ENCODE measurements at regions not wholly inside any gene's neighbourhood (a gene's known extent, or its start where the extent isn't known, plus 50 kb on each side); places are given as distances from the start of the nearest gene placed in this dataset.

DNA sequence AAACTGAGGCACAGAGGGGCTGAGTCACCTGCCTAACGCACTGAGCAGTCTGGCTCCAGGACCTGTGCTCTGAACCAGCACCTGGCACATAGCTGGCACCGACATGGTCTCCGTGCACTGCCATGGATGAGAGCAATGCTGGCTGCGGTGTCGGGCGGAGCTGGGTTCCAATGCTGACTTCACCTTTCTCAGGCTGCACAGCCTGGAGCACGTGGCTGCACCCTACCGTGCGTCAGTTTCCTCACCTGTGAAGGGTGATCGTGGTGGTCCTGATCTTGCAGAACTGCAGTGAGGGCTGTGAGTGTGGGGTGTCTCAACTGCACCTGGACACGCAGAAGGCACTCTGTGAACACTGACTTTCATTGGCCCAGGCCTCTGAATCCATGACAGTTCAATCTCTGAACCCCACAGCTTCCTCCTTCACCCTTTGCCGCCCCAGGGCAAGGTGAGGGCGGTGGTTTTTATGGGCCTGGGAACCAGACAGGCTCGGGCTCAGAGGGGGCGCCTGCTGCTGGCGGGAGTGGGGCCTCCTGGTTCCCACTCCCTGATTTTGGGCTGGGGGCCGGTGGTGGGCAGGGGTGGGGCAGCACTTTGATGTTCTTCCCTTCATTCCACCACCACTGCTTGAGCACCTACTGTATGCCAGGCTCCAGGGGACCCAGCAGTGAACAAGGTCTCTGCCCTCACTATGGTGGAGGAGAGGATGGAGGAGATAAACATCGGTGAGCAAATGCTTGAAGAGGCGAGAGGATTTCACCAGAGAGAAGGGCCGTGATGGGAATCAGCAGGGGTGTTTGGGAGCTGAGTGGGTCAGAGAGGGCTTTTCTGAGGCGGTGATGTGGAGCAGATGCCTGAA is 102.9 kb downstream of the CEBPB start:
- Histone ChIP-seq H3K36me3 (ENCODE audit: insufficient read depth, low read length) (no peaks in the 10 kb centered on the region), H3K4me3 (ENCODE audit: low read depth, low read length, poor library complexity, severe bottlenecking) (no peak overlapping the region), H3K4me1 (ENCODE audit: insufficient read depth, low read length, severe bottlenecking) (no peaks in the 10 kb centered on the region), H3F3A (ENCODE audit: insufficient read depth, low read length) (no peaks in the 10 kb centered on the region), H3K4me2 (ENCODE audit: low read length) (no peak overlapping the region), H3K9me2 (ENCODE audit: low read depth, low read length) (no peaks in the 10 kb centered on the region), H4K20me1 (ENCODE audit: insufficient read depth, low read length) (no peaks in the 10 kb centered on the region), H3K79me2 (ENCODE audit: insufficient read depth, low read length) (no peaks in the 10 kb centered on the region), H3K27me3 (ENCODE audit: insufficient read depth, low read length) (peaks cover 11% of the 10 kb centered on the region; the same call in 1 of the 2 replicates), H3K27ac (ENCODE audit: low read depth, low read length, poor library complexity, severe bottlenecking) (no peak overlapping the region), H3K9me3 (ENCODE audit: low read length) (no peaks in the 10 kb centered on the region), H2AFZ (ENCODE audit: low read length) (no peak overlapping the region), H3K9ac (ENCODE audit: low read length) (no peak overlapping the region)
- TF ChIP-seq, protein P1, sequence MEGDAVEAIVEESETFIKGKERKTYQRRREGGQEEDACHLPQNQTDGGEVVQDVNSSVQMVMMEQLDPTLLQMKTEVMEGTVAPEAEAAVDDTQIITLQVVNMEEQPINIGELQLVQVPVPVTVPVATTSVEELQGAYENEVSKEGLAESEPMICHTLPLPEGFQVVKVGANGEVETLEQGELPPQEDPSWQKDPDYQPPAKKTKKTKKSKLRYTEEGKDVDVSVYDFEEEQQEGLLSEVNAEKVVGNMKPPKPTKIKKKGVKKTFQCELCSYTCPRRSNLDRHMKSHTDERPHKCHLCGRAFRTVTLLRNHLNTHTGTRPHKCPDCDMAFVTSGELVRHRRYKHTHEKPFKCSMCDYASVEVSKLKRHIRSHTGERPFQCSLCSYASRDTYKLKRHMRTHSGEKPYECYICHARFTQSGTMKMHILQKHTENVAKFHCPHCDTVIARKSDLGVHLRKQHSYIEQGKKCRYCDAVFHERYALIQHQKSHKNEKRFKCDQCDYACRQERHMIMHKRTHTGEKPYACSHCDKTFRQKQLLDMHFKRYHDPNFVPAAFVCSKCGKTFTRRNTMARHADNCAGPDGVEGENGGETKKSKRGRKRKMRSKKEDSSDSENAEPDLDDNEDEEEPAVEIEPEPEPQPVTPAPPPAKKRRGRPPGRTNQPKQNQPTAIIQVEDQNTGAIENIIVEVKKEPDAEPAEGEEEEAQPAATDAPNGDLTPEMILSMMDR (IDR thresholded peaks at IDR 0.05; ENCODE audit: low read length), result no peak
- no peak for TF ChIP-seq EZH2 (IDR thresholded peaks at IDR 0.05; ENCODE audit: borderline replicate concordance, low read length)

DNA sequence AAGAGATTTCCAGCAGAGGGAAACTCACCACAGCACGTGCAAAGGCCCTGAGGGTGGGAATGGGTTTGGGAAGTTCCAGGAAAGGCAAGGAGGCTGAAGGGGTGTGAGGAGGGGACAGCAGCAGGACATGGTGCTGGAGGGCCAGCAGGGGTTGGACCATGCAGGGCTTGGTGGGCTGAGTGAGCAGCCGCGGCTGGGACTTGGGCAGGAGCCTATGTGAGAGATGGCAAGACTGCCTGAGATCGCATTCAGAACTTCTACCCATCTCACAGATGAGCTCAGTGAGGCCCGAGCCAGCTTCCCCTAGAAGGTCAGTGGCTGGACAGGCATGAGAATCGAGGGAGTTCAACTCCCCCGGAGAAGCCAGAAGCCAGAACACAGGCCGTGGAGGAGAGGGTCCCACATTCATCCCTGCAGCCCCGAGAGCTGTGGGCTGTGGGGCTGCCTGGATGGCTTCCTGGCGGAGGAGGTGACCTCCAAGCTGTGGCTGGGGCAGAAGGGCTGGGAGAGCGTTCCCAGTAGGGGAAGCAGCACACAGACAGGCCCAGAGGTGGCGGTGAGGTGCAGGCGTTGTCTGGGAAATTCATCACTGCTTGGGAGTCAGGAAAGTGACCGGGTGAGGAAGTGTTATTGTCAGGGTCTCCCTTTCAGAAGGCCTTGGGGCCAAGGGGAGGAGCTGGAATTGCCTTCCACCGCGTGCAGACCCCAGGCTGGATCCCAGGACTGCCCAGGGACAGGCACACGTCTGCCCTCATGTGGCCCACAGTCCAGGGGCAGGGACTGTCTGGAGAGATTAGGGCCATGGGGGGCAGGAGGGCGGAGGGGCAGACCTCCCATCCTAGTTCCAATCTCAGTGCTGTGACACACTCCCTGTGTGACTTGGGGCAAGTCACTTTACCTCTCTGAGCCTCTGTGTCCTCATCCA is 103.8 kb downstream of the CEBPB start:
- no peaks in the 10 kb centered on the region for H3F3A ChIP-seq (ENCODE audit: insufficient read depth, low read length)

DNA sequence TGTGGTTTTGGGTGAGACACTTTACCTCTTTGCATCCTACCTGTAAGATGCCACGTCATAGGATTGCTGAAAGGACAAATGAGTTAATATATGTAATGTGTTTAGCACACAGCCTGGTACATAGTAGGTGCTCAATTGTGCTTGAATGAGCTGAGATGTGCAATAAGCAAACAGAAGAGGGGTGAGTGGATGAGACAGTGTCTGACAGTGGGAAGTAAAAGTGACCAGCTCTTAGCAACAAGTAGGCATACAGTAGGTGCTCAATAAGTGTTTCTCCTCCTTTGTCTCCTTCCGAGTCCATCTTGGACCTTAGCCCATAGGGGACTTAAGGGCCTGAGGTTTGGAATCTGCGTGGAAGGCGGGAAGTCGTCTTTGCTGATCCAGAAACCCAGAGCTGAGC is 104.7 kb downstream of the CEBPB start:
- Histone ChIP-seq H3K79me2 (ENCODE audit: insufficient read depth, low read length) (no peaks in the 10 kb centered on the region), H2AFZ (ENCODE audit: low read length) (no peak overlapping the region), H3K4me2 (ENCODE audit: low read length) (no peak overlapping the region), H3K9ac (ENCODE audit: low read length) (no peak overlapping the region), H3K4me1 (ENCODE audit: insufficient read depth, low read length, severe bottlenecking) (no peaks in the 10 kb centered on the region), H3K9me3 (ENCODE audit: low read length) (no peaks in the 10 kb centered on the region), H3K36me3 (ENCODE audit: insufficient read depth, low read length) (no peaks in the 10 kb centered on the region), H3K4me3 (ENCODE audit: low read depth, low read length, poor library complexity, severe bottlenecking) (no peak overlapping the region), H3F3A (ENCODE audit: insufficient read depth, low read length) (no peaks in the 10 kb centered on the region), H3K27me3 (ENCODE audit: insufficient read depth, low read length) (peaks cover 11% of the 10 kb centered on the region; the same call in 1 of the 2 replicates), H4K20me1 (ENCODE audit: insufficient read depth, low read length) (no peaks in the 10 kb centered on the region), H3K27ac (ENCODE audit: low read depth, low read length, poor library complexity, severe bottlenecking) (no peak overlapping the region), H3K9me2 (ENCODE audit: low read depth, low read length) (no peaks in the 10 kb centered on the region)
- TF ChIP-seq, protein P1 (IDR thresholded peaks at IDR 0.05; ENCODE audit: low read length), result no peak
- no peak for TF ChIP-seq EZH2 (IDR thresholded peaks at IDR 0.05; ENCODE audit: borderline replicate concordance, low read length)

More for the DNA sequence above, 103.8 kb downstream of the CEBPB start:
- Histone ChIP-seq H3K27me3 (ENCODE audit: insufficient read depth, low read length) (peaks cover 11% of the 10 kb centered on the region; the same call in 1 of the 2 replicates), H3K9me3 (ENCODE audit: low read length) (no peaks in the 10 kb centered on the region), H4K20me1 (ENCODE audit: insufficient read depth, low read length) (no peaks in the 10 kb centered on the region), H2AFZ (ENCODE audit: low read length) (no peak overlapping the region), H3K4me3 (ENCODE audit: low read depth, low read length, poor library complexity, severe bottlenecking) (no peak overlapping the region), H3K27ac (ENCODE audit: low read depth, low read length, poor library complexity, severe bottlenecking) (no peak overlapping the region), H3K4me2 (ENCODE audit: low read length) (no peak overlapping the region), H3K79me2 (ENCODE audit: insufficient read depth, low read length) (no peaks in the 10 kb centered on the region), H3K9ac (ENCODE audit: low read length) (no peak overlapping the region), H3K36me3 (ENCODE audit: insufficient read depth, low read length) (no peaks in the 10 kb centered on the region), H3K9me2 (ENCODE audit: low read depth, low read length) (no peaks in the 10 kb centered on the region), H3K4me1 (ENCODE audit: insufficient read depth, low read length, severe bottlenecking) (no peaks in the 10 kb centered on the region)
- TF ChIP-seq, protein P1 (IDR thresholded peaks at IDR 0.05; ENCODE audit: low read length), result no peak
- no peak for TF ChIP-seq EZH2 (IDR thresholded peaks at IDR 0.05; ENCODE audit: borderline replicate concordance, low read length)
